Tibial artery (tissue), 4 donors: ENCODE measurements at regions not wholly inside any gene's neighbourhood (a gene's known extent, or its start where the extent isn't known, plus 50 kb on each side); places are given as distances from the start of the nearest gene placed in this dataset.
"Not testable (repeated sequence)": the region's sequence is repeated elsewhere in the genome, so short reads cannot be mapped to it uniquely, and the experiment has no call there.

Experiments
- DNase-seq, 2 donors: peaks; one replicate each; pipeline ENCODE4 v3.0.0-alpha.2; 2019
- H3K27ac ChIP-seq, 2 donors: fragments of 200-600 bp; sonication (generic) in 1 of 2; 1 replicate in 1 of 2; 2 replicates in 1 of 2; pipeline ENCODE4 v1.5.1; 2018 to 2019; ENCODE audit warnings: mild to moderate bottlenecking in 1 of 2
- H3K27me3 ChIP-seq, 2 donors: fragments of 200-600 bp; sonication (generic) in 1 of 2; one replicate each; pipeline versions ENCODE4 v1.5.1 to v1.6.0; 2016 to 2019
- H3K36me3 ChIP-seq, 3 donors: fragments of 200-600 bp; sonication (generic) in 2 of 3; one replicate each; pipeline ENCODE4 v1.5.1; 2016 to 2019; ENCODE audit warnings: mild to moderate bottlenecking in 2 of 3
- H3K4me1 ChIP-seq, 4 donors: fragments of 200-600 bp; sonication (generic) in 2 of 4; 1 replicate in 3 of 4; 2 replicates in 1 of 4; pipeline ENCODE4 v1.5.1; 2016 to 2019
- H3K4me3 ChIP-seq, 2 donors: fragments of 200-600 bp; sonication (generic) in 1 of 2; 1 replicate in 1 of 2; 2 replicates in 1 of 2; pipeline ENCODE4 v1.5.1; 2018 to 2019; ENCODE audit warnings: mild to moderate bottlenecking in 2 of 2
- H3K9me3 ChIP-seq, 3 donors: fragments of 200-600 bp; sonication (generic) in 1 of 3; one replicate each; pipeline ENCODE4 v1.5.1; 2016 to 2019
- CTCF ChIP-seq, 2 experiments: fragments of 200-600 bp in 1 of 2; fragments of 450-650 bp in 1 of 2; IDR thresholded peaks; one replicate each; pipeline ENCODE4 v1.5.1; 2017 to 2019; ENCODE audit warnings: antibody characterized with exemption in 2 of 2, mild to moderate bottlenecking in 1 of 2, moderate library complexity in 1 of 2
- intact Hi-C: fragments of 100-400 bp; cut with DNase I; formaldehyde crosslinking; loops from one replicate; pipeline ENCODE4 v1.15.0; 2023; ENCODE audit warnings: low total_unique reads

- Histone ChIP-seq H3K36me3 (no peaks in the 10 kb centered on the region), H3K4me3 (no peak overlapping the region), H3K27me3 (no peaks in the 10 kb centered on the region), H3K4me1 (no peaks in the 10 kb centered on the region), H3K27ac (no peak overlapping the region), H3K9me3 (no peaks in the 10 kb centered on the region)
- DNase-seq, result no peak
- TF ChIP-seq CTCF (IDR thresholded peaks at IDR 0.05), result no peak
- intact Hi-C loops, result no loop called here
Observed at GRCh38 chr13:21911646-21912298, 240.9 kb downstream of the FGF9 start.

- Histone ChIP-seq H3K27ac (no peak overlapping the region), H3K4me3 (no peak overlapping the region), H3K4me1 (no peaks in the 10 kb centered on the region), H3K27me3 (no peaks in the 10 kb centered on the region), H3K9me3 (no peaks in the 10 kb centered on the region), H3K36me3 (no peaks in the 10 kb centered on the region)
- no peak for TF ChIP-seq CTCF (IDR thresholded peaks at IDR 0.05)
- DNase-seq, result no peak
- intact Hi-C loops, result no loop called here
Observed at GRCh38 chr13:21913010-21913409, 242.1 kb downstream of the FGF9 start.

GRCh38 chr13:21917086-21918015 is 246.5 kb downstream of the FGF9 start:
- no peak overlapping the region for H3K27ac ChIP-seq
- intact Hi-C loops, result no loop called here
- H3K36me3 ChIP-seq, result no peaks in the 10 kb centered on the region
- H3K9me3 ChIP-seq, result no peaks in the 10 kb centered on the region
- no peak for TF ChIP-seq CTCF (IDR thresholded peaks at IDR 0.05)
- H3K4me3 ChIP-seq, result no peak overlapping the region
- DNase-seq, result no peak
- no peaks in the 10 kb centered on the region for H3K4me1 ChIP-seq
- no peaks in the 10 kb centered on the region for H3K27me3 ChIP-seq

- H3K36me3 ChIP-seq, H3K27ac ChIP-seq, H3K27me3 ChIP-seq, H3K4me3 ChIP-seq, H3K4me1 ChIP-seq, DNase-seq, H3K9me3 ChIP-seq, intact Hi-C loops: not testable (repeated sequence)
Observed at GRCh38 chr13:21920802-21921201, 249.9 kb downstream of the FGF9 start.

- Histone ChIP-seq H3K4me1 (no peaks in the 10 kb centered on the region), H3K36me3 (no peaks in the 10 kb centered on the region), H3K27ac (no peak overlapping the region), H3K27me3 (no peaks in the 10 kb centered on the region), H3K9me3 (no peaks in the 10 kb centered on the region), H3K4me3 (no peak overlapping the region)
- no peak for TF ChIP-seq CTCF (IDR thresholded peaks at IDR 0.05)
- intact Hi-C loops, result no loop called here
- no peak for DNase-seq
Observed at GRCh38 chr13:21924958-21925357, 254.1 kb downstream of the FGF9 start.

- no peak for TF ChIP-seq CTCF (IDR thresholded peaks at IDR 0.05)
- no peaks in the 10 kb centered on the region for H3K27me3 ChIP-seq
- H3K9me3 ChIP-seq, result no peaks in the 10 kb centered on the region
- H3K4me1 ChIP-seq, result no peaks in the 10 kb centered on the region
- H3K4me3 ChIP-seq, result no peak overlapping the region
- no peak overlapping the region for H3K27ac ChIP-seq
- DNase-seq, result no peak
- no peaks in the 10 kb centered on the region for H3K36me3 ChIP-seq
- intact Hi-C loops, result no loop called here
Observed at GRCh38 chr13:21925720-21926119, 254.8 kb downstream of the FGF9 start.
